ENCODE measurements at regions not wholly inside any gene's neighbourhood (a gene's known extent, or its start where the extent isn't known, plus 50 kb on each side); places are given as distances from the start of the nearest gene placed in this dataset.

DNA sequence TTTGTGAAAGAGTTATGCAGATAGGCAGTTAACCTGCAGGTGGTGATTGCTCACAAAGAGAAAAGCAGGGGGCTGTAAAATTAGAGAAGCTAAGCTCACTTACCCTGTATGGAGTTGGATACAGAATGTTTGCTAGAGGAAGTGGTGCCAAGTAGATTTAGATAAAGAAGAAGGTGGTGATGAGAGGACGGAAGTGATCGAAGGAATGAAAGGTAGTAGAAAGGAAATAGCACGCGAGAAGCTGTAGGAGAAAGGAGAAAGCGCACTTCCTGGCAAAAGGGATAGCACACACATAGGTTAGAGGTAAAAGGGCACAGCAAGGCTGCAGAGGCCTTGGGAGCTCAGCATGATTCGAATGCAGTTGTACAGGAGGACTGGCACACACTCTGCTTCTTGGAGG lies 87.3 kb upstream of the CTSC start:
- FAIRE-seq (no peak), DNase-seq (ENCODE audit: insufficient read length, low spot score) (no peak)
- TF ChIP-seq POU2F2 (IDR thresholded peaks at IDR 0.05; ENCODE audit: low read depth, low read length) (no peak), SPI1 (IDR thresholded peaks at IDR 0.05; ENCODE audit: low read depth, low read length) (no peak), TAF1 (IDR thresholded peaks at IDR 0.05; ENCODE audit: low read depth, low read length) (no peak), POLR2A (IDR thresholded peaks at IDR 0.05; ENCODE audit: low read depth, low read length) (no peak), POLR2AphosphoS5 (IDR thresholded peaks at IDR 0.05; ENCODE audit: low read depth, low read length) (no peak), PAX5 (IDR thresholded peaks at IDR 0.05; ENCODE audit: insufficient read depth, low read length, severe bottlenecking) (no peak)

DNA sequence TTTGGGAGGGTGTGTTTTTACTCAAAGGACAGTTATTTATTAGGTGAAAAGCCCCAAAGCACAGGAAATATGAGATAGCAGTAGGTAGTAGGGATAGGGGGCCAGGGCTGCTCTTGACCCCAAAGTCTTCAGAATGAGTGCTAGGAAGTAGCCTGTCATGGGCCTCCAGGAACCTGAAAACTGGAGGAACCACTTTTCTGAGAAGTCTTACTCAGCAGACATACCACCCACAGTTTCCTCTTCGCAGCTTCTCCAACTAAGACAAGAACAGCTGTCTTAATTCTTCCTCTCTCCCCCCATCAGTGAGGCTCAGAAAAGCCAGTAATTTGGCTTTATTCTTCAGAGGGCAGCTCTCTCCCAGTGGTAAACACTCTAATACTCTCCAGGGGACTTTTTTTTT lies 84.0 kb upstream of the CTSC start:
- FAIRE-seq (peak; percentile 67), DNase-seq (ENCODE audit: insufficient read length, low spot score) (no peak)
- no peak for TF ChIP-seq POLR2AphosphoS5 (IDR thresholded peaks at IDR 0.05; ENCODE audit: low read depth, low read length)
- no peak for TF ChIP-seq SPI1 (IDR thresholded peaks at IDR 0.05; ENCODE audit: low read depth, low read length)
- no peak for TF ChIP-seq PAX5 (IDR thresholded peaks at IDR 0.05; ENCODE audit: insufficient read depth, low read length, severe bottlenecking)

DNA sequence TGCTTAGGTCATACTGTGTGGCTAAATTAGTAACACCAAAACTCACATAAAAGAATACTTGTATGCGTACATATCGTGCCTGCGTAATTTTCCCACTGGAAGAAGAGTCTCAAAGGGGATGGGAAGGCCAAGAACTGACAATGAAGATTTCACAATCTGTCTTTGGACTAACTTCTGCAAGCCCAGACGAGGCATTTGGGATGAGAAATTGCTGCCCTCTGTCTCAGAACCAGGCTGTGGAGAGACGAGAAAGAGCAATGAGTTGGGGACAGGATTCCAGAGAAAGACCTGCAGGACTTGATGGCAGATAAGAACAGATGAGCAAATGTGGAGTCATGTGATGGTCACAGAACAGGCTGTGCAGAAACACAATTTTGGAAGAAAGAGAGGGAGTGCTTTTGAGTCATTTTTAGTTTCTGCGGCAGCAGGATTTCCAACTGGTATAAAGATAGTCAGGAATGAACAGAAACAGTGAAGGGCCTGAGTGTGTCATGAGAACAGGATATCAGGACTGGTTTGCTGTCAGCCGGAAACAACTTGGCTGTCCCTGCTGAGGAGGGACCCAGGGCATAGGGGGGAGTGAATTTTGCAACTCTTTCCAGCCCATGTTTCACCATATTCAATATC lies 82.7 kb upstream of the CTSC start:
- DNase-seq (ENCODE audit: insufficient read length, low spot score) (no peak), FAIRE-seq (no peak)
- TF ChIP-seq POU2F2 (IDR thresholded peaks at IDR 0.05; ENCODE audit: low read depth, low read length) (no peak), POLR2A (IDR thresholded peaks at IDR 0.05; ENCODE audit: low read depth, low read length) (no peak), SPI1 (IDR thresholded peaks at IDR 0.05; ENCODE audit: low read depth, low read length) (no peak), TAF1 (IDR thresholded peaks at IDR 0.05; ENCODE audit: low read depth, low read length) (no peak), PAX5 (IDR thresholded peaks at IDR 0.05; ENCODE audit: insufficient read depth, low read length, severe bottlenecking) (no peak), POLR2AphosphoS5 (IDR thresholded peaks at IDR 0.05; ENCODE audit: low read depth, low read length) (no peak)

DNA sequence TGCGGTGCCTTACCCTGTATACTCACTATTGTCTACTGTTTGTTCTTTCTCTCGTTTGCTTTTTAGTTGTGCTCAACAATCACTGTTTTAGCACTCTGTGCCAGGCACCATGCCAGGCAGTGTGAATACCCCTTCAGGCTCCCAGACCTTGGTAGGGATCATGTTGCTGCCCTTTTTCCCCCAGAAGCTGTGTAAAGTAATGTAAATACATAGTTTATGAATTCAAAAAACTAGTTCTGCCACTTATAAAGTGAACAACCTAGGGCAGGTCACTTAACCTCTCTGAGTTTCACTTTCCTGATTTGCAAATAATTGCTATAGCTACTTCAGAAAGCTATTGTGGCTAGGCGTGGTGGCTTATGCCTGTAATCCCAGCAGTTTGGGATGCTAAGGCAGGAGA lies 81.0 kb upstream of the CTSC start:
- DNase-seq (ENCODE audit: insufficient read length, low spot score) (no peak), FAIRE-seq (no peak)
- TF ChIP-seq POU2F2 (IDR thresholded peaks at IDR 0.05; ENCODE audit: low read depth, low read length), result no peak
- no peak for TF ChIP-seq TAF1 (IDR thresholded peaks at IDR 0.05; ENCODE audit: low read depth, low read length)

DNA sequence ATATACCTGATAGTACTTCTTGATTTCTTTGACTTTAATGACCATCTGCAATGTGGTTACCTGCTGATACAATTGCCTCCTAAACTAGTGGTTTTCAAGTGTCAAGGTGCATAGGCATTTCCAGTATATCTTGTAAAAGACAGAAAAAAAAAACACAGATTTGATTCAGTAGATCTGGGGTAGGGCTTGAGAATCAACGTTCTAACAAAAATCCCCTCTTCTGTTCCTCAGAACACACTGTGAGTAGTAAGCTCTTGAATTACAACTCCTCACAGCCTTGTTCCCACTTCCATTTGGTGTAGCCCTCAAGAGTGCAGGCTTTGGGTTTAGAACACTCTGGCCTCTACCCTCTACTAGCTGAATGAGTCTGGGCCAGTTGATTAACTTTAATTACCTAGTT lies 78.0 kb upstream of the CTSC start:
- TF ChIP-seq POLR2A (IDR thresholded peaks at IDR 0.05; ENCODE audit: low read depth, low read length) (no peak), POU2F2 (IDR thresholded peaks at IDR 0.05; ENCODE audit: low read depth, low read length) (no peak), TAF1 (IDR thresholded peaks at IDR 0.05; ENCODE audit: low read depth, low read length) (no peak), POLR2AphosphoS5 (IDR thresholded peaks at IDR 0.05; ENCODE audit: low read depth, low read length) (no peak), SPI1 (IDR thresholded peaks at IDR 0.05; ENCODE audit: low read depth, low read length) (no peak), PAX5 (IDR thresholded peaks at IDR 0.05; ENCODE audit: insufficient read depth, low read length, severe bottlenecking) (no peak)
- DNase-seq (ENCODE audit: insufficient read length, low spot score) (no peak), FAIRE-seq (no peak)

DNA sequence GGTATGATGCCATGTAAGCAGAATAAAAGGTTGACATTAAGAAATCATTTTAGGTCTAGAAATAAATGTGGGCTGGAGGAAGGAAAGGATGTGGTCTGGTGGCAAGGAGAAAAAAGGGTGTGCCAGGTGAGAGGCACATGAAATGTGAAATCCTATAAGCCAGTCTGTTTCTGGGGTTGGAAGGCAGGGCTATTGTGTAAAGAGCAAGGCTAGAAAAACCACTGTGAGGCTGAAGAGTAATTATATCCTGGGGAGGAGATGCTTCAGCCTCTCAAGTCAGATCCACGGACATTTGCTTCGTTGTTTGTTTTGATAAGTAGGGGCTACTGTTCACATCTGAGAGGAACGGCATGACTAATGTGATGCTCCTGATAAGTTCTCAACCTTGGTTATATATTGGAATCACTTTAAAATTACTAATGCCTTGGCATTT lies 77.5 kb upstream of the CTSC start:
- DNase-seq (ENCODE audit: insufficient read length, low spot score) (no peak), FAIRE-seq (no peak)
- TF ChIP-seq TAF1 (IDR thresholded peaks at IDR 0.05; ENCODE audit: low read depth, low read length), result no peak
- TF ChIP-seq POLR2AphosphoS5 (IDR thresholded peaks at IDR 0.05; ENCODE audit: low read depth, low read length), result no peak
- no peak for TF ChIP-seq POU2F2 (IDR thresholded peaks at IDR 0.05; ENCODE audit: low read depth, low read length)
- TF ChIP-seq SPI1 (IDR thresholded peaks at IDR 0.05; ENCODE audit: low read depth, low read length), result no peak
- TF ChIP-seq PAX5 (IDR thresholded peaks at IDR 0.05; ENCODE audit: insufficient read depth, low read length, severe bottlenecking), result no peak
- TF ChIP-seq POLR2A (IDR thresholded peaks at IDR 0.05; ENCODE audit: low read depth, low read length), result no peak

DNA sequence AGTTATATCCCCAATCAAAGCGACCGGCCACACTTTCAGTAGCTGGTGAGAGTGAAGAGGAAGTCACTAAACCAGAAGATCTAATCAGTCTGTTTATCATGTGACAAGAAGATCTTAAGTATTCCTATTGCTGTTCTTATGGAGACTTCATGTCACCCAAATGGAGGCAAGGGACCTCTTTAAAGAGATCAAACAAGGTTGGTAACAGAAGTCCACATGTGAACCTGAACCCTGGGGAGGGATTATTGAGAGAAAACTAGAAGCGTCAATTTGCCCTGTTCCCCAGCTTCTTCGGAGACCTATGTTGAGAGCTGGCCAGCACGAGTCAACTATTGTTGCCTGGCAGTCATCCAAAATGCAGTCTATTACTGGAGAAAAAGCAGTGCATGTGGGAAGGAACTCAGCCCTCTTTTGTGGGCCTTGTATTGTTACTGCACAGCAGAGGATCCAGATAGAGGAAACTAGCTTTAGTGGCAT lies 76.9 kb upstream of the CTSC start:
- peak; percentile 91 for FAIRE-seq
- DNase-seq (ENCODE audit: insufficient read length, low spot score), result no peak
- TF ChIP-seq SPI1 (IDR thresholded peaks at IDR 0.05; ENCODE audit: low read depth, low read length) (peak; percentile 72), POLR2A (IDR thresholded peaks at IDR 0.05; ENCODE audit: low read depth, low read length) (no peak), POLR2AphosphoS5 (IDR thresholded peaks at IDR 0.05; ENCODE audit: low read depth, low read length) (no peak)

DNA sequence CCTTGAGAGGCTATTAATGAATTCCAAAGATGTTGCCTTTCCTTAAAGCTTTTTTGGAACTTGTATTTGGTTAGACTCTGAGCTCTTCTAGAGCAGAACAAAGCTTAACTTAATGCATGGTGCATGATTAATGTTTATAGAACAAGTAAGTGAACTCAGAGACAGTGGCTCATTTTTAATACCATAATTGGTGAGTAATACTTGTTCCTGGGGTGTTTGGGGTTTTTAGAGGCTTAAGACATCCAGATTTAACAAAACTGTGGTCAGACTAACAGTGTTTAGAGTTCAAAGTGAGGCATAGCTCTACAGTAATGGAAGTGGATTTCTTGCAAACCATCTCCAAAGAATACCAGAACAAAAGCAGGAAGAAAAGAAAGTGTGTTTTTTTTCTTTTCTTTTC lies 73.7 kb upstream of the CTSC start:
- DNase-seq (ENCODE audit: insufficient read length, low spot score) (no peak), FAIRE-seq (no peak)
- TF ChIP-seq POU2F2 (IDR thresholded peaks at IDR 0.05; ENCODE audit: low read depth, low read length), result no peak
- no peak for TF ChIP-seq TAF1 (IDR thresholded peaks at IDR 0.05; ENCODE audit: low read depth, low read length)
- no peak for TF ChIP-seq SPI1 (IDR thresholded peaks at IDR 0.05; ENCODE audit: low read depth, low read length)
- no peak for TF ChIP-seq POLR2AphosphoS5 (IDR thresholded peaks at IDR 0.05; ENCODE audit: low read depth, low read length)
- no peak for TF ChIP-seq PAX5 (IDR thresholded peaks at IDR 0.05; ENCODE audit: insufficient read depth, low read length, severe bottlenecking)
- TF ChIP-seq POLR2A (IDR thresholded peaks at IDR 0.05; ENCODE audit: low read depth, low read length), result no peak

DNA sequence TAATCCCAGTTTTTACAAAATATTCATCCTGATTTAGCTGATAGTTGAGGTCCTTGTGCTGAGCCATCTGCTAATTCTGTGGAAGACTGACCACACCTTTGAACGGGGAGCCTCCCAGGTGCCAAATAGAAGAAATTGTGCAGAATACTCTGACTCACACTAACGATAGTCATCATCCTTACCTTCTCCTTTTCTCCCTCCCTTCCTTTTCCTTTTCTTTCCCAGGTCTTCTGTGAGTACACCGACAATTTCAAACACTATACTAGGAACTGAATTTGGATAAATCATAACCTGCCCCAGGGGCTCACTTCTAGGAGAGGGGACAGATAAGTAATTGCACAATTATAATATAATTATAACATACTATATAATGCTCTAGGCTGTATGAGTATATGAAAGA lies 73.1 kb upstream of the CTSC start:
- DNase-seq (ENCODE audit: insufficient read length, low spot score) (no peak), FAIRE-seq (no peak)
- TF ChIP-seq POLR2AphosphoS5 (IDR thresholded peaks at IDR 0.05; ENCODE audit: low read depth, low read length) (no peak), POU2F2 (IDR thresholded peaks at IDR 0.05; ENCODE audit: low read depth, low read length) (no peak), PAX5 (IDR thresholded peaks at IDR 0.05; ENCODE audit: insufficient read depth, low read length, severe bottlenecking) (no peak), TAF1 (IDR thresholded peaks at IDR 0.05; ENCODE audit: low read depth, low read length) (no peak), POLR2A (IDR thresholded peaks at IDR 0.05; ENCODE audit: low read depth, low read length) (no peak), SPI1 (IDR thresholded peaks at IDR 0.05; ENCODE audit: low read depth, low read length) (no peak)

DNA sequence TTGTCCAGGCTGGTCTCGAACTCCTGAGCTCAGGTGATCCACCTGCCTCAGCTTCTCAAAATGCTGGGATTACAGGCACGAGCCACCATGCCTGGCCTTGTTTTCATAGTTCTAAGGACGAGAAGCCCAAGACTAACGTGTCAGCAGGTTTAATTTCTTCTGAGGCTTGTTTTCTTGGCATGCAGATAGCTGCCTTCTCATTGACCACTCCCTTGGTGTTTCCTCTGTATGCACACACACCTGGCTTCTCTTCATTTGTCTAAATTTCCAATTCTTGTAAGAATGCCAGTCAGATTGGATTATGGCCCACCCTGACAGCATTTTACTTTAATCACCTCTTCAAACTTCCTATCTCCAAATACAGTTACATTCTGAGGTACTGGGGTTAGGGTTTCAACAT lies 72.5 kb upstream of the CTSC start:
- FAIRE-seq, result no peak
- no peak for DNase-seq (ENCODE audit: insufficient read length, low spot score)

More for the DNA sequence above, 72.5 kb upstream of the CTSC start:
- TF ChIP-seq POLR2AphosphoS5 (IDR thresholded peaks at IDR 0.05; ENCODE audit: low read depth, low read length), result no peak
- no peak for TF ChIP-seq SPI1 (IDR thresholded peaks at IDR 0.05; ENCODE audit: low read depth, low read length)
- TF ChIP-seq TAF1 (IDR thresholded peaks at IDR 0.05; ENCODE audit: low read depth, low read length), result no peak
- TF ChIP-seq POLR2A (IDR thresholded peaks at IDR 0.05; ENCODE audit: low read depth, low read length), result no peak
- no peak for TF ChIP-seq POU2F2 (IDR thresholded peaks at IDR 0.05; ENCODE audit: low read depth, low read length)
- no peak for TF ChIP-seq PAX5 (IDR thresholded peaks at IDR 0.05; ENCODE audit: insufficient read depth, low read length, severe bottlenecking)

Data from GM12891 (cell line).